Suppressor macrophage treated with lipopolysaccharide for 4 hours (primary cell): ENCODE measurements at regions not wholly inside any gene's neighbourhood (a gene's known extent, or its start where the extent isn't known, plus 50 kb on each side); places are given as distances from the start of the nearest gene placed in this dataset.

Source experiments
- DNase-seq: peaks from one replicate; pipeline ENCODE4 v3.0.0-alpha.2; 2020

DNA sequence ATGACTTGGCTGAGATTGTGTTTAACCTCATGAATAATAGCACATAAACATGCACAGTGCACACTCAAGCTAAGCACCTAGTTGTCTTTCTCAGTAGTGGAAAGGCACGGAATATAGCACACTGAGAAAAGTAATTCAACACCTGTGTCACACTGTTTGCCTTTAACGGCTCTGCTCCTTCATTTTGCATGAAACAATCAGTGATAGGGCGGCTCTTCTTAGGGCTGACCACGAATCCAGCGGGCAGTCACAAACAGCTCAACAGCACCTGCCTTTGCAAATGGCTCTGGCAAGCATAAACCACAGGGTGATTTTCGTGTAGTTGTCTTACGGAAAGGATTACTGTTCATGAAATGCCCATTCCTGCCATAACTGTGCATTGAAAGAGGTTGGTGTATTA, 954.0 kb upstream of the TENM3 start:
- no peak for DNase-seq

DNA sequence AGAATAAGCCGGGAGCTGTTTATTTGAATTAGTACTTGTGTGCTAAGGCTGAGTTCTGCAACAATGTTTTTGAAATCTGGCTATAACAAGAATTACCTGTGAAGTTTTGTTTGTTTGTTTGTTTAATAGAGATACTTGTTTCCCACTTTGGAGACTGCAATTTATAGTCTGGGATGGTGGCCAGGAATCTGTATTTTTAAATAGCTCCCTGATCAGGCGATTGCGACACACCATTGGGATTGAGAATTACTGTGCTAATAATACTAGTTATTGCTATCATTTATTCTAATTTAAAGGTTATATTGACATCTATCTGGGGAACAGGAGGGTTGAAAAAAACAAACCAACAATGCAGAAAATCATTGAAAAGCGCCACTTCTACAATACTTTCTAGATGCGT, 951.6 kb upstream of the TENM3 start:
- no peak for DNase-seq

DNA sequence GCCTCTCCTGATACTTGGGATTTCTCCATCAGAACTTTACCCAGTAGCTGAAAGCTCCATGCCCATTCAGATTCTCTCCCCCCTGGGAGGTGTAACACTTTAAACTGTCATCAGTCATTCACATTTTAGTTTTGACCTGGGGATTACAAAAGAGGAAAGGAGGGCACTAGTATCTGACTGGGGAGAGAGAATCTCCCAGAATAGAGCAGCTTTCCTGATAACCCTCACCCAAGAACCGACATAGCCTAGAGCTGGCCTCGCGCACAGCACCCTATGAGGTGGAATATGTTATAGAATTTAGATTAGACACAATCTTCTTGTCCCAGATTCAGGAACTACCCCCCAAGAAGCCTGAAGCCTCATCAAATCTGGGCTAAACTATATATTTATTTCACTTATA, 950.2 kb upstream of the TENM3 start:
- no peak for DNase-seq

DNA sequence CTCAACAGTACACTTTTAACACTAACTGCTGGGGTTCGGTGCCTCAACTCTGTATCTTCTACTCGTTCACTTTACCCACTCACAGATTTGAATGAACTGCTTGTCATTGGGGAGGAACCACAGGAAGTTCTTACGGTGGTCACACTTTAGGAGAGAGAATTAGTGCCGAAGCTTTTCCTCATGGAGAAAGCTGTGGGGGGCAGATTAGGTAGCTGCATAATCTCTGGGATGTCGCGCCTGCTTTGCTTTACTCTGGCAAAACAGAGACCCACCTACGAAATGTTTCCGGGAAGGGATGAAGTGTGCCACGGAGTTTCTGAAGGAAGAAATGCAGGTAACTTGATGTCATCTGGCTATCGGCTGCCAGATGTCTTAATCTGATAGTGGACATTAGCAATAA, 949.7 kb upstream of the TENM3 start:
- DNase-seq = no peak

DNA sequence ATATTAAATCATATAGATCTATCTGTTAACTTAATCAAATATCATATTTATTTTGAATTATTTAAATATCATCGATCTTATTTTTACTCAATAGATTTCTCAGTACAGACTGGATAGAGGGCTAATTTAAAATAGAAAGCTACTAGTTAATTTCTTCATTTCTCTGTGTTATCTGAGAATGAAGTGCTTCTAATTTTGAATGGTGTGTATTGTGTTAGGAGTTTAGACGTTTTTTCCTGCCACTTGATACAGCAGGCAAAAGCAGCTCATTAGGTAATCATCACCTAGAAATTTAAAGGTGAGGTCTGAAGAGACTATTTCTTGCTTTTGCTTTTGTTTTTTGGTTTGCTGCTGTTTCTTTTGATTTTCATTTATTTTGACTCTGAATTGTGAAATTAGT, 948.8 kb upstream of the TENM3 start:
- no peak for DNase-seq

DNA sequence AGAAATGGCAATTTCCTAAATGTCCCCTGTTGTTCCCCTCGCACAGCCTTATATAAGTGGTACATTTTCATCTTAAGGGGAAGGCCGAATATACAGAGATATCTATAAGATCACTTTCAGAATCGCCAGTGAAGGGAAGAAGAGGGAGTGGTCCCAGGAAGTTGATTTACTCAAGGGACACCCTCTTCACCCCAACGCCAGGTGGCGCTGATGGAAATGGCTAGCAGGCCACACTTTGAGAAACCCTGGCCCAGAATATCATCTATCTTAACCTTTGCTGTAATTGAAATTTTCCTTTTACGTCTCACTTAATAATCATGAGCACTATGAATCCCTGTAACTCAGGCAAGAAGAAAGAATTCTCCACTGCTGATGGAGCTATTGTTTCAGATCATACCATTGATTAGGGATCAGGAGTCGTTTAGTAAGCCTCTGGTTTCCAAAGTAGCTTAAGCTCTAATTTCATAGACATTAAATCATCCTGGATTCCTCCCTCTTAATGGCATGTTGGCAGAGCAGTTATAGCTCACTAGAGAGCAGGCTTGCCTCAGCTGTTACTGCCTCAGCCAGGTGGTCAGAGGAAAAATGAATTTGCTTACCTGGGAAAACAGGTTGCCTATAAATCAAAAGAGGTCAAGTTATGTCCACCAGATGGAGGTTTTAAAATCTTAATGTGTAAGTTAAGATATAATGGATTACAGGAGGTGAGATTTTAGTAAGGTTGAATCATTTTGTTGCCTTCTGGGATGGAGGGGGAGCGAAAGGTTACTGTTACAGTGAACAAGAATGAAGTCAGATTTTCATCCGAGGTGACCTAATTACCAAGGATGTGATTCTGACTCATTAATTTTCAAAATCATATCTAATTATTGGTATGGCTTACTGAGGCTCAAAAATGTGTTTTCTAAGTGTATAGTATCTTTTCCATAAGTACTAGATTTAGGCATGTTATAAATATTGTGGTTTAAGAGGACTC, 941.2 kb upstream of the TENM3 start:
- DNase-seq = peak; percentile 52

DNA sequence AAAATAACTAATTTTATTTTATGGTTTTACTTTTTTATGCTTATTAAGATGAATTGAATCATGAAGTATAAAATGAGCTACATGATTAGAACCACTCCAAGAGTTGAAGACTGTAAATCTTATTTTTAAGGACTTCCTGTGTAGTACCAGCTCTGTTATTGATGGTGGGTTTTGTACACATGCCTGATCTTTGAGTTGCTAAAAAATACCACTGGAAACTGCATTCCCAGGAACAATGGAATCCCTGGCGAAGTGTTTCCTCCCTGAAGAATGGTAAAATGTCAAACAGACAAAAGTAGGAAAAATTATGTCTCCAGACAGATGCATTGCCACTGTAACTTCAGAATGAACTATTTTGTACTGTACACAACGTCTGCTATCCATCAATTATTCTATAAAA, 935.4 kb upstream of the TENM3 start:
- DNase-seq = no peak

DNA sequence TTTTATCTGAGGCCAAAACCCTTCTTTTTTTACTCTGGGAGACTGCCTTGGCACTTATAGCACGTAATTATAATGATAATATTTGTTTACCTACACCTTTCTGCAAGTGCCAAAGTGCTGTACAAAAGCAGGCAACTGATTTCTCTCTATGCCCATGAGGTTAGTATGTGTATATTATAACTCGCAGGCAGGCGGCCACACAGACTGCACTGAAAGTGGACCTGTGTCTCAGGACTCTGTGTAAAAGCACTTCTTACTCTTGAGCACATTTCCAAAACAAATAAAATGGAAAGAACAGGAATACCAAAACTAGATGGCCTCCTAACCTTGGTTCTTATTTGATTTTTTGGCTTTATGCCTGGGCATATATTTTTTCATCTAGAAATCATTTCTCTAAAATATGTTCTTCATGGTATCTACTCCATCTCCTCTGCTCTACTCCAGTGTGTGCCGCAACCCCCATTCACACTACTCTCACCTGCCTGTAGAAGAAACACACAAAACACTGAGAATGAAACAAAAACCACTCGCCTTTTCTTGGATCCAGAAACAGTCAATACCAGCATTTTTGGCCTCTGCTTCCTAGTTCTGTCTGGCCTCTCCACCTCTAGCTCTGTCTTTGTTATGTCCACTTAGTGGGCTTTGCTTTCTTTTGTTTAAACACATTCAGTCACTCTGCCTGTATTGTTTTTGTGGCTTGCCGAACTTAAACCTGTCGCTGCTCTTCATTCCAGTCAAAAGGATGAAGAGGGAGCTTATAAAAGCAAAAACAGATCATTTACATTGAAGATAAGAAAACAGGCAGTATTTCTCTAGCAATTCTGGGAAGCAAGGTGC, 934.5 kb upstream of the TENM3 start:
- DNase-seq = no peak

DNA sequence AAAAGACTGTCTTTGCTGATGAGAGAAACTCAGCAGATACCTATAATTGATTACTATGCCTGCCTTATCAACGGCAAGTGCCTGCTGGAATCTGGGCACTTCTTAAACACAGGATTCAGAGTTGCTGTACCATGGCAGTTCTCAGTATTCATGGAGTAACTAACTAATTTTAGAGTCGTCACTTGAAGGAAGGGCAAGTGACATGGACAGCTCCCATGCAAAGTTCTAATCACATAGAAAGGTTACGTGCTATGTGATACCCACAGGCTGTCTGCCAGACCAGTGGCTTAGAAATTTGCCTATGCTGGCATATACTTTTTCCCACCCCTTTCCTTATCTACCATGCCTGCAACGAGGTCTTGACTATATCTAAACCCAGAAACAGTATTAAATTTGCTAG, 931.1 kb upstream of the TENM3 start:
- DNase-seq = no peak

DNA sequence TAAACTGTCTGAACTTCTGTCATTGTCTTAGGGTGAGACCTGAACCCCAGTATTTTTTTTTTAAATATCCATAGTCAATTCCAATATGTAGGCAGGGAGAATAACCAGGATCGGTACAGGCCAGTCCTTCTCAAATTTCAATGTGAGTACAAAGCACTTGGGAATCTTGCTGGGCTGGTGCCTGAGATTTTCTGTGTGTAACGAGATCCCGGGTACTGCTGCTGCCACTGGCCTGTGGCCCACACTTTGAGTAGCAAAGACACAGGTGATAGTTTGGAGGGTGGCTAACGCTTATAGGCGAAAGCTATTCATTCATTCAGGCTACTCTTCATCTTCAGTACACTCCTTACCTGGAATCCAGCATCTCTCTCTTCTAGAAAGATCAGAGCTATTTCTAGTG, 923.6 kb upstream of the TENM3 start:
- no peak for DNase-seq

DNA sequence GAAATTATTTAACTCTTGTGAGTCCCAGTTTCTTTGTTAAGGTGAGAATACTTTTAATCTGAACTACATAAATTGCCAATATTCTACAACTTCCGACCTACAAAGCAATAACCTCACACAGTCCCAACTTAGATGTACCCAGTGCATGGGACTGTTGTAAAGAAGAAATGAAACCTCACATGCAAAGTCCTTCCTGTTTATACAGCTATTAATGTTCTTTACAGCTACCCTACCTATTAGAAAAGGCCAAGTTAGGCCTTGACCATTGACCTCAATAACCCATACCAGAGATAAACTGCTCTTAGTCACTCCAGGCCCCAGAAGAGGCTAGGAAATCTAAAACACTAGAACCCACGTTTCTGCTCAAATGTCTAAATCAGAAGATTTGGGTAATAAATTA, 920.1 kb upstream of the TENM3 start:
- DNase-seq = no peak

DNA sequence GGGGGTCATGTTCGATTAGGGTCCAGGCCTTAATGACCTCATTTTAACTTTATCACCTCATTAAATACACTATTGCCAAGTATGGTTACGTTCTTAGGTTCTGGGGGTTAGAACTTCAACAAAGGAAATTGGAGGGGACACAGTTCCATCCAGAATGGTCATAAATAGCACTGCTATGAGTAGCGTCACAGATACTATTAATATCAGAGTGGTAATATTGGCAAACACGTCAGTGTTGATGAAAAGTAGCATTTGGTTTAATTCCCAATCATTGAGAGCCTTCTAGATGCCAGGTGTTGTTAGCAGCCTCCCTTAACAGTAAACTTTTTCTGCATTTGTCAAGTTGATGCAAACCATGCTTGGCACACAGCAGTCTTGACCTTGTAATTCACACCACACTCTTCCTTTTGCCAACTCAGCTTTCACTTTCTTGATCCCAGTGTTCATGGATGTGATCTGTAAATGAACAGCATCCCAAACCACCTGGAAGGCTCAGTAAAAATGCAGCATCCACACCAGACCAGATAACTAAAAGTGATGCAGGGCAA, 912.5 kb upstream of the TENM3 start:
- DNase-seq = no peak

DNA sequence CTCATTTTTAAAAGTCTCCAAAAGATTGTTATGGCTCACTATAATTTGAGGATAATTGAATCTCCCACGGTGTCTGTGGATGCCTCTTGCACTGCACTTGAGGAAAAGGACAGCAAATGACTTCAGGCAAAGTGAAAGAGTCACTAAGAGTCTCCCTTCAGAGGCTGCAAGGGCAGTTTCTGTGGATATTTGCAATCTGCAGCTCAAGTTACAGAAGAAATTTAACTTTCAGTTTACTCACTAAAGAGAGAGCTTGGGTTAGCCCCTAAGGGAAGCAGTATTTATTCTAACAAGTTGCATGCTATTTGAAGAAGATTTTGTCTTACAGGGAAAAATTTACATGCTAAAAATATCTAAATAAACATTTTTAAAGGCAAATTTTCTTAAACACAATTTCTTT, 912.0 kb upstream of the TENM3 start:
- DNase-seq = no peak

DNA sequence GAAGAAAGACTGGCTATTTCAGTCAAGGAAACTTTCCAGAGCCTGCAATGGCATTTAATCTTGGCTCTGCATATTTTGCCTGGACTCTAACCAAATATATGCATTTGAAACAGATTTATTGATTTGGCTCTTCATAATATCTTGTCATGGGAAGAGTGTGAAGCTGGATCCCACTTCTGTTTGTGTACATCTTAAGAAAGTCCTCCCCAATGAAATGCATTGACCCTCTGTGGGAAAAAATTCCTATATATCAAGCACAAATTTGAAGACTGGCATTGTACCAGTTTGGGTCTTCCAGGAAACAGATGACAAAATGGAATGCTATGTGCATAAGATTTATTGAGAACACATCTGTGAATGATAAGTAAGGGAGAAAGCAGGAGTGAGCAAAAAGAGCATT, 897.3 kb upstream of the TENM3 start:
- DNase-seq = no peak

DNA sequence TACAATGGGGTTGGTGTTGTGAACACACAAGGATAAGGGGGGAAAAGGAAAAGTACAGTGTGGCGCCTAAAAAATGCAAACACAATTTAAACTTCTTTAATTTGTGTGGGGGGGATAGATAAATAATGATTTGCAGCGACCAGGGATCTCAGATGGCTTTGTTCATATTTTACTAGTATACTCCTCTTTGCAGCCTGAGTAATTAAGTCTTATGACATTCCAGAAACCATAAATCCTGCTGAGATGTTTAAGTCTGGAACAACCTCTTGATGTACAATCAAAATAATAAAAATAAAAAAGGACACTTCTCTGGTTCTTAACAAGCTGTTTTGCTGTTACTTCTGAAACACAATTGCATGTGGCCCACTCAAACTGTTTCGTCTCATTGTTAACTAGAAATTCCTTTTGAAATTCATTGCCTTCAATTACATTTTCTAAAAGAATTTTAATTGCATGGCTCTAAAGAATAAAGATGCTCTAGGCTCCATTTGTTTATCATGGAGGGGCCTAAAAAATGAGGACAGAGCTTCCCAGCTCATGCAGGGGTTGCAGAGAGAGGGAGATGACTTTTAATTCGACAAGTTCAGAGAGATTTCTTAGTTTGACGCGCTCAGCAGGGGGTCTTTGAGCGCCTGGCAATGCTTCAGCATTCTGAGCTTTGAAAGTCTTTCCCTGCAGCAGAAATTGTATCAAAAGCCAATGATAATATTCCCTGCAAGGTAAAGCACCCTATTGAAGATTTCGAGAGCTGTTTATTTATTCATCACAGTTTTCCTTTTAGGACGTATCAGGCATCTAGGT, 892.4 kb upstream of the TENM3 start:
- DNase-seq = no peak

DNA sequence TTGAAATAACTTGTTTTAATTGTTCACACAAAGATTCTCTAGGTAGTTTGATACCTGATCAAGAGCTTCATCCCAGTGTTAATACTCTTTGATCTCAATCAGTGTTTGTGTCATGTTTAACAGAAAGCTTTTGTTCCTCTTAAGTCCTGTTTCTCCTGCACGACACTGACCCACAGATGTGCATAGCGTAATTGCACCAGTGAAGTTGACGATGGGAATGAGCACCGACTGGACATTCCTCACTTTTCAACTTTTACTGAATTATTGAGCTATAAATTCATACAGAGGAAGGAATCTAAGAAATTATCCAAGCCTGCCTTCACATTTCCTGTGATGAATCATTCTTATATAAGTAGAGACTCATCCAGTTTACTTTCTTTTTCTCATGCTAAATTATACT, 878.7 kb upstream of the TENM3 start:
- DNase-seq = no peak

DNA sequence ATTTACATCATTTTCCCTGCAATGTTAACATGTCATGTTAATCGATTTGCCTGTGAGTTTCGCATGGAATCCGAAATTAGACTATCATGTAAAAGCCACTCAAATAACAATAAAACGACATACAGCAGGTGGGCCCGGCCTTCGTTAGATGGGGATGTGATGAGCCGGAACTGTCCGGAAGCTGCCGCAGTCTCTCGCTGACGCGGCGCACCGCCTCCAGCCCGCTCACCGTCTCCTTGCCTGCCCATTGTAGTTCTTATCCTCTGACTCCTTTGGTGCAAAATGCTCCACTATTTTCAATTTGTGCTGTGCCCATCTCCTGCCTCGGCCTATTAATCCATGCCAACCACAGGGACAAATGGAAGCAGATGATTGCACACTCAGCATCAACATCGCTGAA, 877.5 kb upstream of the TENM3 start:
- no peak for DNase-seq

DNA sequence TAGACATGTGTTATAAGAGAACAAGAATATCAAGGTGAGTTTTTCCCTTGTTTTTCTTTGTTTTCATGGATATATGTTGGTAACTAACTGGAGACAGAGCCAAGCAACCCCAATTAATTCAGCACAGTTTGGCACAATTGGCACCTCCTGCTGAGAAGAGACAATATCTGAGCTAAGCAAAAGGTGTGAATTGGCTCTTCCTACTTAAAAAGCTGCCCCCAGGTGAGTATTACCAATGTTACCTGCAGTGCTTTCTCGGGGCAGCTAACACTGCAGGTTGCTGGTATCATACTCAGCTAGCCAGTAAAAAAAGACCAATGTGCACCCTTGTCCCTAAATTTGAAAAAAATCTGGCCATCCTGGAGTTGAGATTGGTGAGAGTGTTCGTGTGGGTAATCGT, 871.2 kb upstream of the TENM3 start:
- DNase-seq = no peak

DNA sequence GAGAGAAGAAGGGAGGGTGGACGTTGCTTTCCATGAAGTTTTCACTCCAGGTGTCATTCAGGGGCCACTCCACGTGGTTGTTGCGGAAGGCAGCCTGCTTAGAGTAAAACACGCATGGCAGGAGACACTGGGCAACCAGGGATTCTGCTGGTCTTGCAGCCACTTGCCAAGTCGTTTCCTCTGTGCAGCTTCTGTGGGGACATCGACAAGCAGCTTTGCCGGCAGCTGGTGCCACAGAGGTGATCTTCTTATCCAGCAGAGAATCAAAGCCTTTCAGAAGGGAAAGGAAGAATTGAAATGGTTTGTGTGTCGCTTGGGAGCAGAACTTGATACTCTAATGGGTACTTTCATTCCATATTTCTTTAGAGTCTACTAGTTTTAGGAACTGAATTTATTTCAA, 867.1 kb upstream of the TENM3 start:
- no peak for DNase-seq

DNA sequence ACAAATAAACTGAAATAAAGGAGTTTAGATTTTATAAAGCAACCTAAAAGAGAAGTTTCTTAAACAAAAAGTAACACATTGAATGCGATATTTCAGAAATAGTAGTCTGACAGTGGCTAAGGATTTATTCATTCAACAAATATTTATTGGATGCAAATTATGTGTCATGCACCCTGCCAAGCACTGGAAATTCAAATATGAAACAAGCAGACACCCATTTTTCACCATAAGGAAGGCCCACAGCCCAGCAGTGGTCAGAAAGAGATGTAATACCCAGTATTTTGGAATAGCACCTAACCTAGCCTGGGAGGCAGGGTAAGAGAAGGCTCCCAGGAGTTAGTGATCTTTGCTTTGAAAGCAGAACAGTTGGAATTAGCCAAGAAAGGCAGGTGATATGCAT, 855.1 kb upstream of the TENM3 start:
- DNase-seq = no peak

DNA sequence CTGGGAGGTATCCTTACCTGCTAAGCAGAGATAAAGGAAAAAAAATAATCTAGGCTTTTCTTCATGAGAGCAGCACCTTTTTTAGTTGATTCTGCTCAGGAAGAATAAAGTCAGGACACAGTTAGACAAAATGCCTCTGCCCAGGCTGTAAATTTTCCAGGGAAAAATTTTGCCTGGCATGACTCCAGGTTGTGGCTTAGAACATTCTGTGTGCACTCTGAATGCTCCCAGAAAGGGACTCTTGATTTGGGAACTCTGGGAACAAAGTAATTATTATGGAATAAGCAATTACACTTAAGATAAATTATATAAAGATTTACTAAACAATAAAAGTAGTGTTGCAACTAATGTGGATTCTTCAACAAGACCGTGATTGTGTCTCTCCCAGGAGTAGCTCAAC, 826.2 kb upstream of the TENM3 start:
- DNase-seq = no peak

DNA sequence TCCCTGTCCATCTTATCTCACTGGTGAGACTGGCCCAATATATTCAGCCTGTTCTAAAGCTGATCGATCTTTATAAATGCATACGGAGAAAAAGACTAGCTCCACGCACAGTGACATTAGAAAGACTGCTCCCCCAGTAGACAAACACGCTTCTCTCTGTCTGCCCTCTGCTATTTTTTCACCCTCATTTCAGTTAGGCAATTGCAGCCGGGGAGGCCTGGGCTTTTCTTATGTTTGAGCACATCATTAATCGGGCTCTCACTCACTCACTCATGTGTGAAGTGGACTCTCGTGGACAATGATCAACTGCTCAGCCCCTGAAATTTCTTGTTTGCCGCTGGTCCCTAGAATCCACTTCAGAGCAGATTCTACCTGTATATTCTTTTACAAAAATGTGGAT, 824.7 kb upstream of the TENM3 start:
- no peak for DNase-seq

DNA sequence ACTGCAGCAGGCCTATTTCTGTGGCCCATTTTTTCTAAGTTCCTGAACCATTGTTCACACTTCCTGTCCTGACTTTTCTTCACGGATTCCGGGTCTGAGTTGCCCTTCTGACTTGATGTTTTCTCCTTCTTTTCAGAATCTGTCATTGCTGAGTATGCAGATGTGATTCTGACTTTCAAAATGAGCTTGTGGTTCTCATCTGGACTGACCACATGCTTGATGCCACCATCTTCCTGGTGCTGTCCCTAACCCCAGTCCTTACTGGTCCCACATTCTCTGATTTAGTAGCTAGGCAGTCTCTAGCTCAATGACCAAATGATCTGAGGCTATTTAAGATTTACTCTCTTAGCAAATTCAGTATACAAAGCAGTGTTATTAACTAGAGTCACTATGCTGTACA, 822.3 kb upstream of the TENM3 start:
- DNase-seq = no peak
